Muscle layer of colon (tissue), 2 donors: ENCODE measurements at regions not wholly inside any gene's neighbourhood (a gene's known extent, or its start where the extent isn't known, plus 50 kb on each side); places are given as distances from the start of the nearest gene placed in this dataset.

Source experiments
- H3K27ac ChIP-seq: one replicate; pipeline ENCODE4 v1.7.0; 2013; ENCODE audit warnings: low read depth, mild to moderate bottlenecking, low read length, moderate library complexity
- H3K27me3 ChIP-seq, 2 donors: one replicate each; pipeline ENCODE4 v1.7.0; 2013; ENCODE audit warnings: low read length in 2 of 2, mild to moderate bottlenecking in 2 of 2; ENCODE audit not compliant: insufficient read depth in 2 of 2, control insufficient read depth in 1 of 2
- H3K36me3 ChIP-seq: one replicate; pipeline ENCODE4 v1.7.0; 2013; ENCODE audit warnings: mild to moderate bottlenecking, low read length; ENCODE audit not compliant: insufficient read depth
- H3K4me1 ChIP-seq: one replicate; pipeline ENCODE4 v1.7.0; 2013; ENCODE audit warnings: mild to moderate bottlenecking, low read length; ENCODE audit not compliant: insufficient read depth
- H3K4me3 ChIP-seq, 2 donors: one replicate each; pipeline ENCODE4 v1.7.0; 2013; ENCODE audit warnings: low read length in 2 of 2, low read depth in 1 of 2, mild to moderate bottlenecking in 1 of 2, moderate library complexity in 1 of 2
- H3K9ac ChIP-seq: one replicate; pipeline ENCODE4 v1.7.0; 2013; ENCODE audit warnings: low read length
- H3K9me3 ChIP-seq: one replicate; pipeline ENCODE4 v1.7.0; 2013; ENCODE audit warnings: mild to moderate bottlenecking, low read length
- donor health status: abdominal sarcoma.
- donor health status: Adenocarcinoma of cecum.

DNA sequence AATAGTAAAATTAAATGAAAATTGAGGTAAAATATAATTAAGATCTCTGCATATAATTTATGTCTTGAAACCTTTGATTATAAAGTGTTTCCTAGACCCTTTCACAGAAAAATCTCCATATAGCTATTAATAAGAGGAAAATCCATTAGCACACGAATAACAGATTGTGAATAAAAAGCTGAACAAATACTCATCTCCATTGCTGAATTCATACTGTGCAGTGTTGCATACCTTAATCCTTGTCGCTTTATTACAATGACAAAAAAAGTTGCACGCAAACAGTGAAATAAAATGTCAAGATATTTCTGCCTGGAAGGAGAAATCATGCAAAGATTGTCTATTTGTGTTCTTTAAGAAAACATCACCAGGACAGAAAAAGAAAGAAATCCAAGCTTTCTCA is 499.1 kb upstream of the TMPRSS15 start:
- H3K4me1 ChIP-seq = no peaks in the 10 kb centered on the region
- H3K27ac ChIP-seq = no peak overlapping the region
- H3K36me3 ChIP-seq = no peaks in the 10 kb centered on the region
- H3K9ac ChIP-seq = no peak overlapping the region
- H3K9me3 ChIP-seq = no peaks in the 10 kb centered on the region
- no peak overlapping the region for H3K4me3 ChIP-seq
- H3K27me3 ChIP-seq = no peaks in the 10 kb centered on the region

DNA sequence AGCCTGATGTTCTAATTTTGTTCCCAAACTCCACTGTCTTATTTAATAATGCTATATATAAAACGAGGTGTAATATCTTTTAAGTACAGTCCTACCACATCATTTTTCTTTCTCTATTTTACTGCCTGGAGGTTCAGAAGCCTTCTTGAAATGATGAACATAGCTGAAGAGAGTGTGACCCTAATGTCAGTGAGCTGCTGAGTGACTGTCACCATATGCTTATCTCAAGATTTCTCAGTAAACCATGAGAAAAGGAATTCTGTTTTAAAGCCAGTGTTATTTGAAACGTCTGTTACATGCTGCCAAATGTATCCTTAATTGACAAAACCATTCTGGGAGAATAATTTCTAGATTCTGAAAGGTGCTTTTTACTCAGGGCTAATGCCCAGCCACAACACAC is 503.5 kb upstream of the TMPRSS15 start:
- H3K27me3 ChIP-seq = no peaks in the 10 kb centered on the region
- H3K9me3 ChIP-seq = no peaks in the 10 kb centered on the region
- H3K4me1 ChIP-seq = no peaks in the 10 kb centered on the region
- no peak overlapping the region for H3K9ac ChIP-seq
- no peak overlapping the region for H3K4me3 ChIP-seq
- H3K27ac ChIP-seq = no peak overlapping the region
- no peaks in the 10 kb centered on the region for H3K36me3 ChIP-seq

DNA sequence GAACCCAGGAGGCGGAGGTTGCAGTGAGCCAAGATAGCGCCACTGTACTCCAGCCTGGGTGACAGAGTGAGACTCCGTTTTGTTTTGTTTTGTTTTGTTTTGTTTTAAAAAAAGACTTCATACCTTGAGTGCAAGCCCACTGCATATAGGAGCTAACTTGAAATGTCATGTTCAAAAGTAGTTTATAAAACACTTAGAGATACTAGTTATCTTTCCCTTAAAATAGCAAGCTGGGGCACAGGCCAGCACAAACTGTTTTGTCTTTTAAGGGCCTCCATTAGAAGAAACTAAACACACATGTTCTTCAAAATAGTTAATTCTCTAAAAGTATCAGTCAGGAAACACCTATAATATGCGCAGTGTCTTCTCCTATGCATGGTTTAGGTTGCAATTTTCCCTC is 505.1 kb upstream of the TMPRSS15 start:
- no peaks in the 10 kb centered on the region for H3K36me3 ChIP-seq

DNA sequence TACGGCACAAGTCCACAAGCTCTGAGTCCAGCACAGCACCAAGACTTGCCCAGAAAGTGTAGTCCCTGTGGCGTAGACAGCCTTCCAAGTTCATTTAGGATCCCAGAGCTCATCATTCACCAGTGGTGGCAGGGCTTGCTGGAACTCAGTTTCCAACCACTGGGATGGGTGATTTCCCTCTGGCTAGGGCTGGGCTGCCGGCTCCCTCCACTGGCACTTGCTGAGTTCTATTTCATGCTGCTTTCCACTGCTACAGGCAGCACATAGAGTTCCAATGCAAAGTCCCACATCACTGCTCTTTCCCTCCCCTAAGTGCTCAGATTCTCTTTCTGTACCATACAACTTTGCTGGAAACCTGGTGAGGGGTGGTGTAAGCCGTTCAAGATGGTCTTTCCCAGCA is 510.3 kb upstream of the TMPRSS15 start:
- Histone ChIP-seq H3K9me3 (no peaks in the 10 kb centered on the region), H3K27ac (no peak overlapping the region), H3K36me3 (no peaks in the 10 kb centered on the region), H3K9ac (no peak overlapping the region), H3K4me1 (peaks cover 7% of the 10 kb centered on the region), H3K27me3 (no peaks in the 10 kb centered on the region), H3K4me3 (no peak overlapping the region)

More for the DNA sequence above, 505.1 kb upstream of the TMPRSS15 start:
- H3K4me1 ChIP-seq = no peaks in the 10 kb centered on the region
- H3K27me3 ChIP-seq = no peaks in the 10 kb centered on the region
- H3K4me3 ChIP-seq = no peak overlapping the region
- no peak overlapping the region for H3K27ac ChIP-seq
- no peak overlapping the region for H3K9ac ChIP-seq
- H3K9me3 ChIP-seq = no peaks in the 10 kb centered on the region

DNA sequence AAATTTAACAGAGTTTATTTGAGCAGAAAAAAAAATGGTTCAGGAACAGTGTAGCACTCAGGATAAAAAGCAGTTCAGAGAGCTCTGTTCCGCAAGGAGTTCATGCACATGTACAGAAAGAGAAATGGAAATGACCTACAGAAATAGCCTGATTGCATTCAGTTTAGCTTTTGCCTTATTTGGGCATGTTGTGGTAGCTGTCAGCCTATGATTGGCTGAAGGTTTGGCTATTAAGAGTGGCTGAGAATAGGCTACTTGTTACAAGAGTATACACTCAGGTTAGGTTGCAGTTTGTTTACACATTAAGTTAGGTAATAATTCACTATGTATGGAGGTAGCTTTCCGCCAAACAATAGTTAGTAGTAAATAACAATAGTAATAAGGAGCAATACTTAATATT is 511.0 kb upstream of the TMPRSS15 start:
- Histone ChIP-seq H3K9me3 (no peaks in the 10 kb centered on the region), H3K27me3 (no peaks in the 10 kb centered on the region), H3K36me3 (no peaks in the 10 kb centered on the region), H3K27ac (no peak overlapping the region), H3K4me1 (peaks cover 7% of the 10 kb centered on the region), H3K4me3 (no peak overlapping the region), H3K9ac (no peak overlapping the region)

DNA sequence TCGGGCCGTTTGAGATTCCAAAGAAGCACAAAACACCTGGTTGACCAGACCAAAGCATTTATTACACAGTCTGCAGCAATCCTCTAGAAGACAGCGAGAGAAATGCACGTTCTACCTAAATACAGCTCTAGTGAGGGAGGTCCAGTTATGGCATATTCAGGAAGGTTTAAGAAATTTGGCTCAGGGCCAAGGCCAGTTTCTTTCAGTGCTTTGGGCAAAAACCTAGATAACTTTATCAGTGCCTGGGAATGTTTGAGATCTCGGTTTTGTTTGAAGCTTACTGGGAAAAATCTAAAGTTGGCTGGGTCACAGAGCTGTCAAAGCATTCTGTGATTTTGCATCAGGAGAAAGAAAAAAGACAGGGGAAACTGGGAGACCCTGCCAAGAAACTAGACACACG is 514.0 kb upstream of the TMPRSS15 start:
- H3K4me3 ChIP-seq = no peak overlapping the region
- no peaks in the 10 kb centered on the region for H3K9me3 ChIP-seq
- no peak overlapping the region for H3K9ac ChIP-seq
- H3K36me3 ChIP-seq = no peaks in the 10 kb centered on the region
- H3K27ac ChIP-seq = no peak overlapping the region
- H3K27me3 ChIP-seq = no peaks in the 10 kb centered on the region
- peaks cover 7% of the 10 kb centered on the region for H3K4me1 ChIP-seq

DNA sequence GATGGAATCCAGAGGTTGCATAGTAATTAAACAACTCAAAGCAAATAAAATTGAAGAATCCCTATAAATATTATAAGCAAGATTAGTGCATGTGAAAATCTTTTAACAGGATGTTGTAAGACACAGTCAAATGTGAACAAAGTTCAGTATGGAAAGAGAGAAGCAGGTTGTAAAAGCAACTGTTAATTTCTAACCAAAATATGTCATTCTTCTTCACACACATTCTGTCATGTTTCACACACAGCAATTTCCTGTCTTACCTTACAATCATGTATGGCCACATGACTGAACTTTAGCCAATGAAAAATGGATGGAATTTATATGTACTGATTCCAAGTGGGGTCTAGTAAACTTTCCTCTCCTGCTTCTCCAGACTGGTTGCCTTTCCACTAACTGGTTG is 527.7 kb upstream of the TMPRSS15 start:
- Histone ChIP-seq H3K4me3 (no peak overlapping the region), H3K9ac (no peak overlapping the region), H3K27ac (no peak overlapping the region)

DNA sequence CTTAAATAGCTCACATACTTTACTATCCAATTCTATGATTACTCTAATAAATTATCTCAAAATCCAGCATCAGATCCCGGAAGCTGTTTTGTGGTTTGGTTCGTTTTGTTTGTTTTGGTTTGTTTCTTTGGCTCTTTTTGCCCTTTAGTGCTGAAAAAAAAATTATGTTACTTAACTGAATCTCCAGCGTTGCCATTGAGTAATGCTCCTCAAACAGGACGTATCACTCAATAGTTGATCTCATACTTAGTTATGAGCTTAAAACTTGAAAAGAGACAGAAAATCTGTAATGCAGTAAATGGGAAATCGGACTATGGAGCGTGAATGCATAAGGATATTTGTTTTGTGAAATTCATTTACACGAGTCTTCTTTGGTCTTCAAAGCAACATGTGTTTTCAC is 533.8 kb upstream of the TMPRSS15 start:
- H3K27ac ChIP-seq = no peak overlapping the region
- no peaks in the 10 kb centered on the region for H3K36me3 ChIP-seq
- H3K4me1 ChIP-seq = no peaks in the 10 kb centered on the region
- no peaks in the 10 kb centered on the region for H3K9me3 ChIP-seq
- H3K4me3 ChIP-seq = no peak overlapping the region
- no peak overlapping the region for H3K9ac ChIP-seq
- no peaks in the 10 kb centered on the region for H3K27me3 ChIP-seq

More for the DNA sequence above, 527.7 kb upstream of the TMPRSS15 start:
- Histone ChIP-seq H3K9me3 (no peaks in the 10 kb centered on the region), H3K36me3 (no peaks in the 10 kb centered on the region), H3K27me3 (no peaks in the 10 kb centered on the region), H3K4me1 (peaks cover 9% of the 10 kb centered on the region)

DNA sequence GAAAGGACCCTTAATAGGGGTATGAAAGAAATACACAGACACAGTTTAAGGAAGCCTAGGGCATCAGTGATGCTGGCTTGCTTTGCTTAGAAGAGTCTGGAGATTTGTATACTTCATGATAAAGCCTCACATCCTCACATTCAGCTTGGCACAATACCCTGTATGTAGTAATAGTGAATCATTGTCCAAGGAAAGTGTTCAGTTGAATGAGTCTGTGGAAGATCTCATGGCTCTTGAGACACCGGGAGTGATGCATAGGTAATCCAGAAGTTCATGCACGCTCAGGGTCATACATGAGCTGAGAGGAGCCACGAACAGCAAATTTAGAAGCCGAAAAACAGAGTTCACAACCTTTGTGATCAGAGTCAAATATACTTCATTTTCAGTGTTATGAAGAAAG is 537.2 kb upstream of the TMPRSS15 start:
- Histone ChIP-seq H3K9me3 (no peaks in the 10 kb centered on the region), H3K4me3 (no peak overlapping the region), H3K4me1 (no peaks in the 10 kb centered on the region), H3K36me3 (no peaks in the 10 kb centered on the region), H3K27me3 (no peaks in the 10 kb centered on the region), H3K9ac (no peak overlapping the region), H3K27ac (no peak overlapping the region)

DNA sequence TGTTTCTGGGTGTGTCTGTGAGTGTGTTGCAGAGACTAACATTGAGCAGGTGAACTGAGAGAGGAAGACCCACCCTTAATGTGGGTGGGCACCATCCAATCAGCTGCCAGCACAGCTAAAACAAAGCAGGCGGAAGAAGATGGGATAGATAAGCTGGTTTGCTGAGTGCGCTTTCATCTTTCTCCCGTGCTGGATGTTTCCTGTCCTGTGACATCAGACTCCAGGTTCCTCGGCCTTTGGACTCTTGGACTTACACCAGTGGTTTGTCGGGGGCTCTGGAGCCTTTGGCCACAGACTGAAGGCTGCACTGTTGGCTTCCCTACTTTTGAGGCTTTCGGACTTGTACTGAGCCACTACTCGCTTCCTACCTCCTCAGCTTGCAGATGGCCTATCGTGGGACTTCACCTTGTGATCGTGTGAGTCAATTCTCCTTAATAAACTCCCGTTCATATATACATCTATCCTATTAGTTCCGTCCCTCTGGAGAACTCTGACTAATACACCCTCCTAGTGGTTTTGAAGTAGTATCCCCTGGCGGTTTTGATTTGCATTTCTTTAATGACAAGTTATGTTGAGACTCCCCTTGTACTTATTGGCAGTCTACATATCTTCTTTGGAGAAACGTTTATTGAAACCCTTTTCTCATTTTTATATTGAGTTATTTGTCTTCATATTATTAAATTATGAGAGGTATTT is 546.6 kb upstream of the TMPRSS15 start:
- no peaks in the 10 kb centered on the region for H3K9me3 ChIP-seq
- H3K4me3 ChIP-seq = no peak overlapping the region
- H3K4me1 ChIP-seq = no peaks in the 10 kb centered on the region
- no peaks in the 10 kb centered on the region for H3K36me3 ChIP-seq
- no peak overlapping the region for H3K9ac ChIP-seq
- H3K27ac ChIP-seq = no peak overlapping the region
- no peaks in the 10 kb centered on the region for H3K27me3 ChIP-seq

DNA sequence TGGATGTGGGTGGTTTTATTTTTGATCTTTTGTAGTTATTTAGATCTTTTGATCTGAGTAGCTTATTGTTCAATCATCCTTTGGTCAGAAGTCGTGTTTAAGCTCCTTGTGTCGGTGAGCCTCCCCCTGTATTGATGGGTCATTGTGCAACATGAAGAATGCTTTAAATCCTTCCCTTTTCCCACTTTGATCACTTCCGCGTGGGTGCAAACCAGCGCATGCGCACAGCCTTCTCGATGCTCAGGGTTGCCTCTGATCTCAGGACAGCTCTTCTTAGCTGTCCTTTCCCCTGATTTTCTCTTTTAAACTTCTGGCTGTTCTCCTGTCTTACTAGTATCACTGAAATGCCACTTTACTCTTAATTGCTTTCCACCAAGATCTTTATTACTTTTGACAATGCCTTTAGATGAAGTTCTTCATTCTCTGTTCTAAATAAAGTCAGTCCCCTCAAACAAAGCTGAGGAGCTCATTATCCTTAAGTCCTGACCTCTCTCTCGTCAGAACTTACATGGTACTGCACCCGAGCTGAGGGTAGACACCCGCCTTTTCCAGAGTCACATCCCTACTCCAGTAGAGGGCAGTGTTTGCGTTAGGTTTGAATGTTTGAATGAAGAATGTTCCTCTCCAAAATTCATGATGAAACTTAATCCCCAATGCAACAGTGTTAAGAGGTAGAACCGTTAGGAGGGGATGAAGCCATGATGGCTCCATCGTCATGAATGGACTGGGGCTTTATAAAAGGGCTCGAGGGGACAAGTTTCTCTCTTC is 547.9 kb upstream of the TMPRSS15 start:
- Histone ChIP-seq H3K9me3 (no peaks in the 10 kb centered on the region), H3K4me3 (no peak overlapping the region), H3K4me1 (no peaks in the 10 kb centered on the region), H3K36me3 (no peaks in the 10 kb centered on the region), H3K27me3 (no peaks in the 10 kb centered on the region), H3K9ac (no peak overlapping the region), H3K27ac (no peak overlapping the region)

DNA sequence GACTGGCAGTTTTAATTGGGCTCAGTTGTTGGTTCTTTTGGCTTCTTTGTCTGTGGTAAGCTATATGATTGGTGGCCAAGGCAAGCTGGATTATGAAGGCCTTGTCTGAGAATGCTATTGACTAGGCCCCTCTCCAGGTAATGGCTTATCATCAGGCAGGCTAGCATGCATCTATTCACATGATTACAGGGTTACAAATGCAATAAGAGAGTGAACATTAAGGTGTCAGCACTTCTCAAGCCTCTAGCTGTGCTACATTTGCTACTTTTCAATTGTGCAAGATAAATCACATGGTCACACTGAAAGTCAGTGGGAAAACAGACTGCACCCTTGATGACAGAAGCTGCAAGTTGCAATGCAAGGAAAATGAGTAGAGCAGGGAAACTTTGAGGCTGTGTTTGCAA is 550.9 kb upstream of the TMPRSS15 start:
- Histone ChIP-seq H3K27me3 (no peaks in the 10 kb centered on the region), H3K9me3 (no peaks in the 10 kb centered on the region), H3K36me3 (no peaks in the 10 kb centered on the region), H3K9ac (no peak overlapping the region), H3K27ac (no peak overlapping the region), H3K4me3 (no peak overlapping the region), H3K4me1 (no peaks in the 10 kb centered on the region)
